ENCODE measurements at regions not wholly inside any gene's neighbourhood (a gene's known extent, or its start where the extent isn't known, plus 50 kb on each side); places are given as distances from the start of the nearest gene placed in this dataset.

- no peak for TF ChIP-seq CTCF (IDR thresholded peaks at IDR 0.05)
- no peak for TF ChIP-seq POLR2A (IDR thresholded peaks at IDR 0.05)
- TF ChIP-seq POLR2AphosphoS5 (IDR thresholded peaks at IDR 0.05; ENCODE audit: insufficient read depth in 1 of 2, low read depth in 1 of 2): no peak
These were observed 159.0 kb upstream of the TSC22D2 start for GRCh38 chr3:150248888-150249681.
